Neuronal stem cell (in vitro differentiated cells): ENCODE measurements at regions not wholly inside any gene's neighbourhood (a gene's known extent, or its start where the extent isn't known, plus 50 kb on each side); places are given as distances from the start of the nearest gene placed in this dataset.

Experiments used
- DNase-seq: peaks from one replicate; pipeline ENCODE4 v3.0.0-alpha.2; 2013; ENCODE audit warnings: low spot score
- H2AFZ ChIP-seq: one replicate; pipeline ENCODE4 v1.6.1; 2013; ENCODE audit warnings: mild to moderate bottlenecking, low read length, inconsistent platforms
- H2AK5ac ChIP-seq: 2 replicates; pipeline ENCODE4 v1.6.1; 2013; ENCODE audit warnings: low read depth, mild to moderate bottlenecking, inconsistent platforms, low read length, moderate library complexity, mixed read lengths
- H2BK120ac ChIP-seq: 2 replicates; pipeline ENCODE4 v1.6.1; 2013; ENCODE audit warnings: low read depth, mild to moderate bottlenecking, inconsistent platforms, low read length, moderate library complexity, mixed read lengths
- H2BK12ac ChIP-seq: one replicate; pipeline ENCODE4 v1.6.1; 2013; ENCODE audit warnings: low read length, inconsistent platforms
- H2BK15ac ChIP-seq: 2 replicates; pipeline ENCODE4 v1.6.1; 2013; ENCODE audit warnings: mild to moderate bottlenecking, low read length, inconsistent platforms, mixed read lengths
- H2BK5ac ChIP-seq: one replicate; pipeline ENCODE4 v1.6.1; 2013; ENCODE audit warnings: inconsistent platforms, mild to moderate bottlenecking, low read length, moderate library complexity
- H3K14ac ChIP-seq: one replicate; pipeline ENCODE4 v1.6.1; 2013; ENCODE audit warnings: low read length, inconsistent platforms
- H3K18ac ChIP-seq: 2 replicates; pipeline ENCODE4 v1.6.1; 2013; ENCODE audit warnings: low read length, inconsistent platforms
- H3K23ac ChIP-seq: 2 replicates; pipeline ENCODE4 v1.6.1; 2013; ENCODE audit warnings: low read depth, mild to moderate bottlenecking, mixed read lengths, low read length, inconsistent platforms; ENCODE audit not compliant: poor library complexity
- H3K27ac ChIP-seq: replicated peaks from 3 replicates; pipeline ENCODE4 v1.5.1; 2013; ENCODE audit warnings: low read length, inconsistent platforms
- H3K27me3 ChIP-seq, 3 experiments: 2 replicates each; pipeline ENCODE4 v1.6.1; 2013; ENCODE audit warnings: low read length in 3 of 3, mild to moderate bottlenecking in 2 of 3, inconsistent platforms in 1 of 3, low read depth in 1 of 3, mixed read lengths in 1 of 3, moderate library complexity in 1 of 3; ENCODE audit not compliant: control insufficient read depth in 3 of 3, insufficient read depth in 3 of 3
- H3K36me3 ChIP-seq, 2 donors: replicated peaks in 1 of 2; 2 replicates each; pipeline ENCODE4 v1.6.1; 2013; ENCODE audit warnings: low read length in 2 of 2; ENCODE audit not compliant: control insufficient read depth in 2 of 2, insufficient read depth in 2 of 2
- H3K4ac ChIP-seq: 2 replicates; pipeline ENCODE4 v1.6.1; 2013; ENCODE audit warnings: inconsistent platforms, mild to moderate bottlenecking, low read length, moderate library complexity
- H3K4me1 ChIP-seq, 2 donors: 1 replicate in 1 of 2; 2 replicates in 1 of 2; pipeline ENCODE4 v1.6.1; 2013; ENCODE audit warnings: low read length in 2 of 2, low read depth in 1 of 2; ENCODE audit not compliant: control insufficient read depth in 2 of 2, insufficient read depth in 1 of 2
- H3K4me2 ChIP-seq: one replicate; pipeline ENCODE4 v1.6.1; 2013; ENCODE audit warnings: mild to moderate bottlenecking, low read length, inconsistent platforms; ENCODE audit not compliant: insufficient read depth, poor library complexity, severe bottlenecking
- H3K4me3 ChIP-seq, 2 donors: 2 replicates each; pipeline ENCODE4 v1.5.1; 2013; ENCODE audit warnings: low read length in 2 of 2, mild to moderate bottlenecking in 2 of 2, inconsistent platforms in 1 of 2, moderate library complexity in 1 of 2
- H3K79me1 ChIP-seq: one replicate; pipeline ENCODE4 v1.6.1; 2013; ENCODE audit warnings: low read depth, mild to moderate bottlenecking, inconsistent platforms, low read length, moderate library complexity
- H3K9ac ChIP-seq: one replicate; pipeline ENCODE4 v1.6.1; 2013; ENCODE audit warnings: mild to moderate bottlenecking, low read depth, low read length, inconsistent platforms; ENCODE audit not compliant: poor library complexity
- H3K9me3 ChIP-seq, 2 donors: replicated peaks in 1 of 2; 2 replicates each; pipeline versions ENCODE3 to v1.6.1; 2013; ENCODE audit warnings: low read length in 2 of 2, mild to moderate bottlenecking in 2 of 2, inconsistent platforms in 1 of 2, low read depth in 1 of 2, mixed read lengths in 1 of 2, moderate library complexity in 1 of 2; ENCODE audit not compliant: control insufficient read depth in 2 of 2, insufficient read depth in 1 of 2
- H4K8ac ChIP-seq: one replicate; pipeline ENCODE4 v1.6.1; 2013; ENCODE audit warnings: low read depth, mild to moderate bottlenecking, inconsistent platforms, low read length, moderate library complexity
- H4K91ac ChIP-seq: one replicate; pipeline ENCODE4 v1.6.1; 2013; ENCODE audit warnings: low read length, low read depth, mild to moderate bottlenecking, inconsistent platforms; ENCODE audit not compliant: poor library complexity
- WGBS, 2 donors: extraction: QIAGEN DNeasy Blood & Tissue Kit; methylation state at CpG; one replicate each; pipeline ENCODE4 v1.1.7; 2013; ENCODE audit warnings: missing lambda C conversion rate in 2 of 2, mixed read lengths in 1 of 2; ENCODE audit not compliant: insufficient read length in 2 of 2, insufficient replicate concordance in 1 of 2; ENCODE audit errors: extremely low coverage in 2 of 2; 5-methylcytosine and 5-hydroxymethylcytosine counted together

GRCh38 chr5:165286692-165287091, 1781.3 kb downstream of the MAT2B start:
- H2BK12ac ChIP-seq, result no peak overlapping the region
- H4K91ac ChIP-seq, result no peak overlapping the region
- no peaks in the 10 kb centered on the region for H3K9me3 ChIP-seq
- no CpG with 5 or more reads among the region's 2 CpGs for WGBS, 2 donors
- no peaks in the 10 kb centered on the region for H3K36me3 ChIP-seq
- H3K9ac ChIP-seq, result no peak overlapping the region
- H3K23ac ChIP-seq, result no peak overlapping the region
- no peak overlapping the region for H2BK5ac ChIP-seq
- no peak overlapping the region for H2BK15ac ChIP-seq
- H3K27me3 ChIP-seq, result no peaks in the 10 kb centered on the region
- H2BK120ac ChIP-seq, result no peak overlapping the region
- H3K79me1 ChIP-seq, result no peaks in the 10 kb centered on the region
- no peaks in the 10 kb centered on the region for H3K4me1 ChIP-seq
- H4K8ac ChIP-seq, result no peak overlapping the region
- DNase-seq, result no peak
- H3K4me2 ChIP-seq, result no peak overlapping the region
- no peak overlapping the region for H3K4ac ChIP-seq
- H3K18ac ChIP-seq, result no peak overlapping the region
- no peak overlapping the region for H3K4me3 ChIP-seq
- H3K14ac ChIP-seq, result no peak overlapping the region
- no peak overlapping the region for H2AFZ ChIP-seq
- H2AK5ac ChIP-seq, result no peak overlapping the region
- H3K27ac ChIP-seq, result no peak overlapping the region

DNA sequence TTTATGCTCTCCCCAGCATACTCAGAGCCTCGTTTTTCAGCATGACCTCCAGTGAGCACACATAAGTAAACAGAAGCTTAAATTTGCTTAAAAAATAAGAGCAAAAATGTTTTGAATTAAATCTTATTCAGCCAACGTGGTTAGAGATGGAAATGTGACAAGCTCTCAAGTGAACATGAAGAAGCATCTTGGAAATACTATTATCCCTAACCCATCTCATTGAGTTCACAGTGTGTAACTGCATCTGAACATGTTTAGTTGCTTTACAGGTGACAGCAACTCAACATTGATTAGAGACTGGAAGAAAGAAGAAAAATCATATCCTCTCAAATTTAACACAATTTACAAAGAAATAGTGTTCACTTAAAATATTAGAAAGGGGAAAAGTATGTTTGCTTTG, 1785.1 kb downstream of the MAT2B start:
- no peak overlapping the region for H3K9ac ChIP-seq
- H2BK12ac ChIP-seq, result no peak overlapping the region
- no peaks in the 10 kb centered on the region for H3K9me3 ChIP-seq
- H3K4me3 ChIP-seq, result no peak overlapping the region
- H3K23ac ChIP-seq, result no peak overlapping the region
- H2BK5ac ChIP-seq, result no peak overlapping the region
- no peaks in the 10 kb centered on the region for H3K36me3 ChIP-seq
- no peaks in the 10 kb centered on the region for H3K27me3 ChIP-seq
- no CpG with 5 or more reads among the region's 2 CpGs for WGBS, 2 donors
- no peaks in the 10 kb centered on the region for H3K4me1 ChIP-seq
- no peak overlapping the region for H4K8ac ChIP-seq
- H3K27ac ChIP-seq, result no peak overlapping the region
- H3K14ac ChIP-seq, result no peak overlapping the region
- no peaks in the 10 kb centered on the region for H3K79me1 ChIP-seq
- H2AFZ ChIP-seq, result no peak overlapping the region
- DNase-seq, result no peak
- no peak overlapping the region for H3K4me2 ChIP-seq
- no peak overlapping the region for H4K91ac ChIP-seq
- no peak overlapping the region for H2BK15ac ChIP-seq
- no peak overlapping the region for H3K4ac ChIP-seq
- H3K18ac ChIP-seq, result no peak overlapping the region
- H2BK120ac ChIP-seq, result no peak overlapping the region
- H2AK5ac ChIP-seq, result no peak overlapping the region

- H3K14ac ChIP-seq, result no peak overlapping the region
- no peak overlapping the region for H3K27ac ChIP-seq
- H4K91ac ChIP-seq, result no peak overlapping the region
- no peak overlapping the region for H3K4ac ChIP-seq
- H3K23ac ChIP-seq, result no peak overlapping the region
- H2BK5ac ChIP-seq, result no peak overlapping the region
- no peak overlapping the region for H3K9ac ChIP-seq
- no peaks in the 10 kb centered on the region for H3K36me3 ChIP-seq
- H2BK12ac ChIP-seq, result no peak overlapping the region
- no peak overlapping the region for H3K4me2 ChIP-seq
- no peak overlapping the region for H2BK120ac ChIP-seq
- no peaks in the 10 kb centered on the region for H3K27me3 ChIP-seq
- H3K9me3 ChIP-seq, result peaks cover 0 to 2% of the 10 kb centered on the region in 2 donors
- no peaks in the 10 kb centered on the region for H3K79me1 ChIP-seq
- H3K4me3 ChIP-seq, result no peak overlapping the region
- H2AK5ac ChIP-seq, result no peak overlapping the region
- no peak overlapping the region for H3K18ac ChIP-seq
- DNase-seq, result no peak
- no peaks in the 10 kb centered on the region for H3K4me1 ChIP-seq
- WGBS, 2 donors, result no CpG with 5 or more reads among the region's 6 CpGs
- H2BK15ac ChIP-seq, result no peak overlapping the region
- no peak overlapping the region for H4K8ac ChIP-seq
- H2AFZ ChIP-seq, result no peak overlapping the region
Observed at GRCh38 chr5:165296401-165297130, 1791.1 kb downstream of the MAT2B start.

DNA sequence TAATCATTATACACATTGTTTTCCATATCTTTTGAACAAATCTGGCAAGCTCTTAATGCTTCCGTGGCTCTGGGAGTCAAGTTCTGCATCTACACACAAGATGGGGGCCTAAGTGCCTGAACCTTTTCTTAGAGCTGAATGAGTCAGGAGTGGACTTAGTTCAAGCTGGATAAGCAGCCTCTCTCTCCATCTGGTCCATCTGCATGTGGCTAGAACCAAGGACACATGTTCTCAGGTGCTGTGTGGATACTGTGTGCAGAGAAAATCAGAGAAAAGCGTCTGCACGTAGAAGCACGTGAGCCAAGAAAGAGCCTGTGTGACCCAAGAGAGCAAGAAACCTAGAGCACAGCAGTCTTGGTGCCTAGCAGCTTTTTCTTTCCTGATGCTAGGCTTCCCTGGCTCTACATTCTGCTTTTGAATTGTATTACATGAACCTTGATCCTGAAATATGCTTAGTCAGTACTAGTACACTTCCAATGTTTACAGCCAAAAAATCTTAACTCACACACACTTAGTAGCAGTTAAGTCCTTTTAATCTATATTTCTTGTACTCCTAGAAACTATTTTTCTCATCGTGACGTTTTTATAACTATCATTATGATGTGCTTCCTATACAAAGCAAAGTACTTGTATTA, 1798.9 kb downstream of the MAT2B start:
- Histone ChIP-seq H4K8ac (no peak overlapping the region), H3K9me3 (peaks cover 0 to 3% of the 10 kb centered on the region in 2 donors), H3K9ac (no peak overlapping the region), H2BK5ac (no peak overlapping the region), H2AK5ac (no peak overlapping the region), H3K14ac (no peak overlapping the region), H2BK120ac (no peak overlapping the region), H3K4ac (no peak overlapping the region), H3K18ac (no peak overlapping the region), H4K91ac (no peak overlapping the region), H3K79me1 (no peaks in the 10 kb centered on the region), H3K27me3 (no peaks in the 10 kb centered on the region), H3K4me2 (no peak overlapping the region), H2BK12ac (no peak overlapping the region), H3K4me3 (no peak overlapping the region), H3K4me1 (no peaks in the 10 kb centered on the region), H3K23ac (no peak overlapping the region), H2BK15ac (no peak overlapping the region), H2AFZ (no peak overlapping the region), H3K27ac (no peak overlapping the region), H3K36me3 (no peaks in the 10 kb centered on the region)
- no CpG with 5 or more reads among the region's 6 CpGs for WGBS, 2 donors
- no peak for DNase-seq
